ENCODE measurements at regions not wholly inside any gene's neighbourhood (a gene's known extent, or its start where the extent isn't known, plus 50 kb on each side); places are given as distances from the start of the nearest gene placed in this dataset.

DNA sequence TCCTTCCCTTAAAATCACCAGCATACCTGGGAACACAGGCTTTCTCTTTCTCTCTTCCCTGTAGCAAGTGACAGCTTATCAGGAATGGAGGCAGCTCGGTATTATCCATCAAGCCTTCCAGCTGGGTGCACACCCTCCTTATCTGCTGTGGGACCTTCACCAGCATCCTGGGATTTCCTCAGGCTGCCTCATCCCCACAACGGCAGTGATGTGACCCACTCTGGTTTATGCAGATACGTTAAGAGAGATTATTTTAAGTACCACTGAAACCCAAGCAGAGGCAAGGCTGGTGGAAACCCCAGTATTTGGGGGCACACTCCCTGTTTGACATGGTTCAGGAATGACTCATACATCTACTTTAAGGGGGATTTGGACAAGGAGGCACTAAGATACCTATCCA is 192.1 kb downstream of the TM9SF2 start:
- Histone ChIP-seq H3K4me1 (no peaks in the 10 kb centered on the region), H3K27me3 (no peaks in the 10 kb centered on the region), H3K9me3 (no peaks in the 10 kb centered on the region), H3K4me3 (no peak overlapping the region), H3K36me3 (no peaks in the 10 kb centered on the region), H3K27ac (no peak overlapping the region)
- TF ChIP-seq, protein P1, sequence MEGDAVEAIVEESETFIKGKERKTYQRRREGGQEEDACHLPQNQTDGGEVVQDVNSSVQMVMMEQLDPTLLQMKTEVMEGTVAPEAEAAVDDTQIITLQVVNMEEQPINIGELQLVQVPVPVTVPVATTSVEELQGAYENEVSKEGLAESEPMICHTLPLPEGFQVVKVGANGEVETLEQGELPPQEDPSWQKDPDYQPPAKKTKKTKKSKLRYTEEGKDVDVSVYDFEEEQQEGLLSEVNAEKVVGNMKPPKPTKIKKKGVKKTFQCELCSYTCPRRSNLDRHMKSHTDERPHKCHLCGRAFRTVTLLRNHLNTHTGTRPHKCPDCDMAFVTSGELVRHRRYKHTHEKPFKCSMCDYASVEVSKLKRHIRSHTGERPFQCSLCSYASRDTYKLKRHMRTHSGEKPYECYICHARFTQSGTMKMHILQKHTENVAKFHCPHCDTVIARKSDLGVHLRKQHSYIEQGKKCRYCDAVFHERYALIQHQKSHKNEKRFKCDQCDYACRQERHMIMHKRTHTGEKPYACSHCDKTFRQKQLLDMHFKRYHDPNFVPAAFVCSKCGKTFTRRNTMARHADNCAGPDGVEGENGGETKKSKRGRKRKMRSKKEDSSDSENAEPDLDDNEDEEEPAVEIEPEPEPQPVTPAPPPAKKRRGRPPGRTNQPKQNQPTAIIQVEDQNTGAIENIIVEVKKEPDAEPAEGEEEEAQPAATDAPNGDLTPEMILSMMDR (IDR thresholded peaks at IDR 0.05), result no peak
- intact Hi-C loops (cut with DNase I), result no loop called here
- DNase-seq (no peak), ATAC-seq (no peak)

DNA sequence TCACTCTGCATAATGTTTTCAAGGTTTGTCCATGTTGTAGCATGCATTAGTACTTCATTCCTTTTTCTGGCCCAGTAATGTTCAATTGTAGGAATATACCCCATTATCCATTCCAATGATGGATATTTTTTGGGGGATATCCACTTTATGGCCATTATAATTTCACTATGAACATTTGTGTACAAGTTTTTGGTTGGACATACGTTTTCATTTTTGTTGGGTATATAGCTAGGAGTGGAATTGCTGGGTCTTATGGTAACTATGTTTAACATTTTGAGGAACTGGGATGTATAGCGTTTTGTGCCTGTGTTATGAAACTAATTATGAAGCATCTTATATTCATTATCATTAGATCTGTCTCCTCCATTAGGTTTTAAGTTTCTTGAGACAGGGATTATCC is 191.6 kb downstream of the TM9SF2 start:
- ATAC-seq (no peak), DNase-seq (no peak)
- H3K27ac ChIP-seq, result no peak overlapping the region
- no peak overlapping the region for H3K4me3 ChIP-seq
- H3K27me3 ChIP-seq, result no peaks in the 10 kb centered on the region
- intact Hi-C loops (cut with DNase I), result no loop called here
- H3K4me1 ChIP-seq, result no peaks in the 10 kb centered on the region
- TF ChIP-seq, protein P1 (IDR thresholded peaks at IDR 0.05), result no peak
- H3K36me3 ChIP-seq, result no peaks in the 10 kb centered on the region
- no peaks in the 10 kb centered on the region for H3K9me3 ChIP-seq

GRCh38 chr13:99691552-99691951 is 190.3 kb downstream of the TM9SF2 start:
- H3K4me3 ChIP-seq, result no peak overlapping the region
- H3K9me3 ChIP-seq, result no peaks in the 10 kb centered on the region
- TF ChIP-seq, protein P1 (IDR thresholded peaks at IDR 0.05), result no peak
- H3K4me1 ChIP-seq, result no peaks in the 10 kb centered on the region
- H3K27ac ChIP-seq, result no peak overlapping the region
- no peaks in the 10 kb centered on the region for H3K27me3 ChIP-seq
- H3K36me3 ChIP-seq, result no peaks in the 10 kb centered on the region
- intact Hi-C loops (cut with DNase I), result no loop called here
- no peak for DNase-seq
- no peak for ATAC-seq

DNA sequence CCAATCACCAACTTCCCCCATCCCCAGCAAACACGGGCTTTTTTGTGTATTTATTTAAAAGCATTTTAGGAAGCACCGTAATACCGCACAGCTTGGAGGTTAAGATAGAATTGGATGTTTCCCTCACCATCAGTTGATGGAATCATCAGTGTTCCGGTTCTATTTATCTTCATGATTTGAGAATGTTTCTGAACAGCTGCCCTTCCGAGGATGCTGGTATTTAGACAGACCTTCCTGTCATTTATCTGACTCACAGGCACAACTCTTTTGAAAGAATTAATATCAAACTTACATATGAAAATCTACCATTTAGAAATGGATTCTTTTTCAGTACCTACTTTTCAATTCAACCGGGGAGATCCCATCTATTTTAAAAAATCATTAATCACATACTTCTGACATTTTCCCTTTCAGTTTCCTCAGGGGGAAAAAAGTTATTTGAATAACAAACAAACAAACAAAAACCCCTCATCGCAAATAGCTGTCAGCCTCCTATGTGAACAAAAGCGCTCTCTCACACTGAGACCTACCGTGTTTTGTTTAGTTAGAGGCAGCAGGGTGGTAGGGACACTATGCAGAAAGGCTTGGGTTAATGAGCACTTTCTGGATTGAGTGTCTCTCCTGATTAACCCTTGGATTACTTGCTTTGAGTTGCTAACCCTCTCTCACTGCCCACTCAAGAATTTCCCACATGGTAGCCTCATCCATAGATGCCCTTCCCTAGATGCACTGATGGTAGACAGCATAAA is 189.3 kb downstream of the TM9SF2 start:
- Histone ChIP-seq H3K4me1 (no peaks in the 10 kb centered on the region), H3K27ac (no peak overlapping the region), H3K36me3 (no peaks in the 10 kb centered on the region), H3K27me3 (no peaks in the 10 kb centered on the region), H3K9me3 (no peaks in the 10 kb centered on the region), H3K4me3 (no peak overlapping the region)
- no peak for ATAC-seq
- TF ChIP-seq, protein P1 (IDR thresholded peaks at IDR 0.05), result no peak
- intact Hi-C loops (cut with DNase I), result no loop called here
- DNase-seq, result no peak

DNA sequence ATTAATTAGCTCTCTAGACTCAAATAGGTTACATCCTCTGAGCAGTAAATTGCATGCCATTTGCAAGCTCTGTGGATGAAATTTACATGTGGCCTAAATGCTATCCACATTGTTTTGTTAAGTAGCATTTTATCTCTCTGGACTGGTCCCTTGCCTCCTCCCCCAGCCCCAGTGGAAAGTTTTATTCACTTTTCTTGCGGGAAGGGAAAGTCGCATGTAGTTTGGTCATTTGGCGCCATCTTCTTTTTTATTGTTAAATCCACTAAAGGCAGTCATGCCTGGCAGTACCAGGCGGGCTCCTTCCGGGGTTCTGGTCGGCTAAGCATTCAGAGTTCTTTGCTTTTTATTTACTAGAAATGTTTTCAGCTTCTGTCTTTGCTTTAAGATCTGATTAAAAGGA is 188.7 kb downstream of the TM9SF2 start:
- Histone ChIP-seq H3K36me3 (no peaks in the 10 kb centered on the region), H3K4me1 (no peaks in the 10 kb centered on the region), H3K27me3 (no peaks in the 10 kb centered on the region), H3K27ac (no peak overlapping the region), H3K9me3 (no peaks in the 10 kb centered on the region), H3K4me3 (no peak overlapping the region)
- ATAC-seq (no peak), DNase-seq (no peak)
- TF ChIP-seq, protein P1 (IDR thresholded peaks at IDR 0.05), result no peak
- intact Hi-C loops (cut with DNase I), result no loop called here

DNA sequence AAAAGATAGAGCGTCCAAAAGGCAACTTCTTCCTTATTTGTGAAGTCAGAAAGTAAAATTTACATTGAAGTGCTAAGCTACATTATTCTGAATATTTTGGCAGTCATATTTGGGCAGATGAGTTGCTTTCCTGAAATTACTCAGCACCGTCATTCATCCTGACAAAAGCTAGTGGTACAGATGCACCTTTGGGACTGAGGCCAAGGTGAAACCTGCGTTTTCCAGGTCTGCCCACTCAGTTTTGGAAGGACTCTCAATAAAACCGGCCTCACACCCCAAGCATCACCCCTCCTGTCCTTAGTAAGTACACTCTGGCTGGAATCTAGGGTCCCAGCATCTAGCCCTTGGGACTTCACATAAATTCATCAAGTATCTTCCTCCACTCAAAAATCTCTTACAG is 187.5 kb downstream of the TM9SF2 start:
- no peak for ATAC-seq
- no peaks in the 10 kb centered on the region for H3K4me1 ChIP-seq
- no peaks in the 10 kb centered on the region for H3K9me3 ChIP-seq
- TF ChIP-seq, protein P1 (IDR thresholded peaks at IDR 0.05), result no peak
- DNase-seq, result no peak
- H3K27ac ChIP-seq, result no peak overlapping the region
- intact Hi-C loops (cut with DNase I), result no loop called here
- no peaks in the 10 kb centered on the region for H3K36me3 ChIP-seq
- no peak overlapping the region for H3K4me3 ChIP-seq
- no peaks in the 10 kb centered on the region for H3K27me3 ChIP-seq

Measured in upper lobe of right lung (tissue), 1 donor.